GM18870 (cell line): ENCODE measurements at regions not wholly inside any gene's neighbourhood (a gene's known extent, or its start where the extent isn't known, plus 50 kb on each side); places are given as distances from the start of the nearest gene placed in this dataset.

Experiments used
- ATAC-seq: cut with Tn5 transposase; IDR thresholded peaks from one replicate; pipeline ENCODE4 v1.9.1; 2021; ENCODE audit warnings: moderate library complexity; ENCODE audit not compliant: unreplicated experiment

GRCh38 chr17:55829995-55830612 lies 79.3 kb downstream of the PCTP start:
- no peak for ATAC-seq

GRCh38 chr17:55830699-55831471 lies 80.0 kb downstream of the PCTP start:
- no peak for ATAC-seq

- no peak for ATAC-seq
These were observed 82.5 kb downstream of the PCTP start for GRCh38 chr17:55833306-55833705.

GRCh38 chr17:55842405-55843158 lies 91.7 kb downstream of the PCTP start:
- no peak for ATAC-seq

GRCh38 chr17:55843785-55844184 lies 92.9 kb downstream of the PCTP start:
- no peak for ATAC-seq

- no peak for ATAC-seq
These were observed 94.5 kb downstream of the PCTP start for GRCh38 chr17:55845385-55845784.

GRCh38 chr17:55846745-55847144 lies 95.9 kb downstream of the PCTP start:
- ATAC-seq = no peak

GRCh38 chr17:55852734-55853133 lies 101.9 kb downstream of the PCTP start:
- ATAC-seq = peak; percentile 50

- ATAC-seq = no peak
These were observed 108.5 kb downstream of the PCTP start for GRCh38 chr17:55859301-55859795.

- no peak for ATAC-seq
These were observed 114.4 kb downstream of the PCTP start for GRCh38 chr17:55865072-55865762.

- no peak for ATAC-seq
These were observed 119.2 kb downstream of the PCTP start for GRCh38 chr17:55870044-55870443.

GRCh38 chr17:55872374-55872773 lies 121.5 kb downstream of the PCTP start:
- no peak for ATAC-seq

- ATAC-seq = no peak
These were observed 122.3 kb downstream of the PCTP start for GRCh38 chr17:55873017-55873758.

GRCh38 chr17:55883149-55883548 lies 132.3 kb downstream of the PCTP start:
- ATAC-seq = no peak

GRCh38 chr17:55887531-55887930 lies 136.7 kb downstream of the PCTP start:
- ATAC-seq = no peak

GRCh38 chr17:55889271-55889670 lies 138.4 kb downstream of the PCTP start:
- ATAC-seq = no peak

GRCh38 chr17:55895112-55895759 lies 144.4 kb downstream of the PCTP start:
- no peak for ATAC-seq

GRCh38 chr17:55897301-55897700 lies 146.4 kb downstream of the PCTP start:
- ATAC-seq = no peak

GRCh38 chr17:55898195-55898594 lies 147.3 kb downstream of the PCTP start:
- ATAC-seq = no peak

- no peak for ATAC-seq
These were observed 149.3 kb downstream of the PCTP start for GRCh38 chr17:55900188-55900587.
